ENCODE measurements at regions not wholly inside any gene's neighbourhood (a gene's known extent, or its start where the extent isn't known, plus 50 kb on each side); places are given as distances from the start of the nearest gene placed in this dataset.

DNA sequence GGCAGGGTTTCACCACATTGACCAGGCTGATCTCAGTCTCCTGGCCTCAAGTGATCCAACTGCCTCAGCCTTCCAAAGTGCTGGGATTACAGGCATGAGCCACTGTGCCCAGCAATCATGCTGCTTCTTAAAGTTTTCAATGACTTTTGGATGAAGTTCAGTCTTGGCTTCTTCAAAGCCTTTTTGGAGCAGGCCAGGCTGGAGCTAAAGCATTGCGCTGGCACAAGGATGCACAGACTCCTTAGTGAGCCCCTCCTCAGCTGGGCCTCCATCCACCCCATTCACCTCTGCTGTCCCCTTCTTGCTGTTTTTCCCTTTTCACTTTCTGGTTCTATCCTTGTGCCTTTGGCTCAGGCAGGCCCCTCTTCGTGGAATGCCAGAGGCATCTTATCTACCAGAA is 638.6 kb downstream of the TYW1 start:
- no peaks in the 10 kb centered on the region for H3K36me3 ChIP-seq (ENCODE audit: control insufficient read depth in 4 of 4, insufficient read depth in 3 of 4, low read depth in 1 of 4, low read length in 3 of 4)
- DNase-seq (ENCODE audit: low spot score): no peak
- H3K4me3 ChIP-seq (ENCODE audit: low read depth in 1 of 3, low read length in 3 of 3): no peak overlapping the region
- H3K27ac ChIP-seq (ENCODE audit: low read depth in 1 of 2, low read length in 2 of 2): no peak overlapping the region
- H3K4me1 ChIP-seq (ENCODE audit: control insufficient read depth in 4 of 4, insufficient read depth in 4 of 4, low read length in 3 of 4): no peaks in the 10 kb centered on the region
- WGBS: 95% methylated on average over 2 of the region's 2 CpGs
- H3K9ac ChIP-seq (ENCODE audit: low read depth in 1 of 2, low read length in 2 of 2): no peak overlapping the region
- no peaks in the 10 kb centered on the region for H3K9me3 ChIP-seq (ENCODE audit: control insufficient read depth in 4 of 4, low read length in 3 of 4)
- TF ChIP-seq YY1 (IDR thresholded peaks at IDR 0.05) (no peak), JUND (IDR thresholded peaks at IDR 0.05) (no peak), RAD21 (IDR thresholded peaks at IDR 0.05) (no peak), RXRA (IDR thresholded peaks at IDR 0.05) (no peak)
- TF ChIP-seq, protein P1, sequence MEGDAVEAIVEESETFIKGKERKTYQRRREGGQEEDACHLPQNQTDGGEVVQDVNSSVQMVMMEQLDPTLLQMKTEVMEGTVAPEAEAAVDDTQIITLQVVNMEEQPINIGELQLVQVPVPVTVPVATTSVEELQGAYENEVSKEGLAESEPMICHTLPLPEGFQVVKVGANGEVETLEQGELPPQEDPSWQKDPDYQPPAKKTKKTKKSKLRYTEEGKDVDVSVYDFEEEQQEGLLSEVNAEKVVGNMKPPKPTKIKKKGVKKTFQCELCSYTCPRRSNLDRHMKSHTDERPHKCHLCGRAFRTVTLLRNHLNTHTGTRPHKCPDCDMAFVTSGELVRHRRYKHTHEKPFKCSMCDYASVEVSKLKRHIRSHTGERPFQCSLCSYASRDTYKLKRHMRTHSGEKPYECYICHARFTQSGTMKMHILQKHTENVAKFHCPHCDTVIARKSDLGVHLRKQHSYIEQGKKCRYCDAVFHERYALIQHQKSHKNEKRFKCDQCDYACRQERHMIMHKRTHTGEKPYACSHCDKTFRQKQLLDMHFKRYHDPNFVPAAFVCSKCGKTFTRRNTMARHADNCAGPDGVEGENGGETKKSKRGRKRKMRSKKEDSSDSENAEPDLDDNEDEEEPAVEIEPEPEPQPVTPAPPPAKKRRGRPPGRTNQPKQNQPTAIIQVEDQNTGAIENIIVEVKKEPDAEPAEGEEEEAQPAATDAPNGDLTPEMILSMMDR (IDR thresholded peaks at IDR 0.05; ENCODE audit: low read depth, low read length, missing input control): no peak
- no peaks in the 10 kb centered on the region for H3K27me3 ChIP-seq (ENCODE audit: control insufficient read depth in 4 of 4, insufficient read depth in 4 of 4, low read length in 3 of 4)

DNA sequence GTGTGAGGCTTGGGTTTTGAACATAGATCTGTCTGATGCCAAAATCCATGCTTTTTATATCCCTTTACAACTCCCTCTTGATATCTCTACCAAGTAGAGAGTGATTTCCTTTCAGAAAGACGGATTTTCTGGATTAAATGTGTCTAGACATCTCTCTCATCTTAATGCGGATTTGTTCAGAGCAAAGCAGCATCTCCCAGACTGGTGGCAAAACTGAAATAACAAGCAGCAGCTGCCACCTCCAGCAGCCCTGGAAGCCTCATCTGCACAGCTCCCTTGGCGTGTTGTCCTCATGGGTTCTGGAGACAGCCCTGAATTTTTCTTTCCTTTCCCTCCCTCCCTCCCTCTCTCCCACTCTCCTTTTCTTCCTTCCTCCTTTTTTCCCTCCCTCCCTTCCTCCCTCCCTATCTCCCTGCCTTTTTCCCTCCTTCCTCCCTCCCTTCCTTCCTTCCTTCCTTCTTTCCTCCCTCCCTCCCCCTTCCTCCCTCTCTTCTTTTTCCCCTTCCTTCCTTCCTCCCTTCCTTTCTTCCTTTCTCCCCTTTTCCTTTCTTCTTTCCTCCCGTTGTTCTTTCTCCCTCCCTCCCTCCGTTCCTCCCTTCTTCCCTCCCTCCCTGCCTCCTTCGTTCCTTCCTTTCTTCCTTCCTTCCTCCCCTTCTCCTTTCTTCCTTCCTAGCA is 639.9 kb downstream of the TYW1 start:
- Histone ChIP-seq H3K9ac (ENCODE audit: low read depth in 1 of 2, low read length in 2 of 2) (no peak overlapping the region), H3K27ac (ENCODE audit: low read depth in 1 of 2, low read length in 2 of 2) (no peak overlapping the region), H3K4me1 (ENCODE audit: control insufficient read depth in 4 of 4, insufficient read depth in 4 of 4, low read length in 3 of 4) (no peaks in the 10 kb centered on the region), H3K36me3 (ENCODE audit: control insufficient read depth in 4 of 4, insufficient read depth in 3 of 4, low read depth in 1 of 4, low read length in 3 of 4) (no peaks in the 10 kb centered on the region), H3K9me3 (ENCODE audit: control insufficient read depth in 4 of 4, low read length in 3 of 4) (no peaks in the 10 kb centered on the region), H3K4me3 (ENCODE audit: low read depth in 1 of 3, low read length in 3 of 3) (no peak overlapping the region), H3K27me3 (ENCODE audit: control insufficient read depth in 4 of 4, insufficient read depth in 4 of 4, low read length in 3 of 4) (no peaks in the 10 kb centered on the region)
- no peak for TF ChIP-seq RXRA (IDR thresholded peaks at IDR 0.05)
- TF ChIP-seq JUND (IDR thresholded peaks at IDR 0.05): no peak
- TF ChIP-seq, protein P2, sequence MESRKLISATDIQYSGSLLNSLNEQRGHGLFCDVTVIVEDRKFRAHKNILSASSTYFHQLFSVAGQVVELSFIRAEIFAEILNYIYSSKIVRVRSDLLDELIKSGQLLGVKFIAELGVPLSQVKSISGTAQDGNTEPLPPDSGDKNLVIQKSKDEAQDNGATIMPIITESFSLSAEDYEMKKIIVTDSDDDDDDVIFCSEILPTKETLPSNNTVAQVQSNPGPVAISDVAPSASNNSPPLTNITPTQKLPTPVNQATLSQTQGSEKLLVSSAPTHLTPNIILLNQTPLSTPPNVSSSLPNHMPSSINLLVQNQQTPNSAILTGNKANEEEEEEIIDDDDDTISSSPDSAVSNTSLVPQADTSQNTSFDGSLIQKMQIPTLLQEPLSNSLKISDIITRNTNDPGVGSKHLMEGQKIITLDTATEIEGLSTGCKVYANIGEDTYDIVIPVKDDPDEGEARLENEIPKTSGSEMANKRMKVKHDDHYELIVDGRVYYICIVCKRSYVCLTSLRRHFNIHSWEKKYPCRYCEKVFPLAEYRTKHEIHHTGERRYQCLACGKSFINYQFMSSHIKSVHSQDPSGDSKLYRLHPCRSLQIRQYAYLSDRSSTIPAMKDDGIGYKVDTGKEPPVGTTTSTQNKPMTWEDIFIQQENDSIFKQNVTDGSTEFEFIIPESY (IDR thresholded peaks at IDR 0.05): no peak
- TF ChIP-seq YY1 (IDR thresholded peaks at IDR 0.05): no peak
- TF ChIP-seq GABPA (IDR thresholded peaks at IDR 0.05 in 1 of 2, conservative IDR thresholded peaks at IDR 0.05 in 1 of 2): no peak
- TF ChIP-seq TAF1 (conservative IDR thresholded peaks at IDR 0.05): no peak
- TF ChIP-seq, protein P3, sequence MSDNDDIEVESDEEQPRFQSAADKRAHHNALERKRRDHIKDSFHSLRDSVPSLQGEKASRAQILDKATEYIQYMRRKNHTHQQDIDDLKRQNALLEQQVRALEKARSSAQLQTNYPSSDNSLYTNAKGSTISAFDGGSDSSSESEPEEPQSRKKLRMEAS (IDR thresholded peaks at IDR 0.05): no peak
- TF ChIP-seq FOXA2 (IDR thresholded peaks at IDR 0.05): no peak
- TF ChIP-seq HNF4G (IDR thresholded peaks at IDR 0.05): no peak
- no peak for TF ChIP-seq EGR1 (IDR thresholded peaks at IDR 0.05; ENCODE audit: low read depth in 2 of 2)
- no peak for TF ChIP-seq SP1 (IDR thresholded peaks at IDR 0.05)
- no peak for TF ChIP-seq NR2F2 (IDR thresholded peaks at IDR 0.05)
- TF ChIP-seq, protein P4, sequence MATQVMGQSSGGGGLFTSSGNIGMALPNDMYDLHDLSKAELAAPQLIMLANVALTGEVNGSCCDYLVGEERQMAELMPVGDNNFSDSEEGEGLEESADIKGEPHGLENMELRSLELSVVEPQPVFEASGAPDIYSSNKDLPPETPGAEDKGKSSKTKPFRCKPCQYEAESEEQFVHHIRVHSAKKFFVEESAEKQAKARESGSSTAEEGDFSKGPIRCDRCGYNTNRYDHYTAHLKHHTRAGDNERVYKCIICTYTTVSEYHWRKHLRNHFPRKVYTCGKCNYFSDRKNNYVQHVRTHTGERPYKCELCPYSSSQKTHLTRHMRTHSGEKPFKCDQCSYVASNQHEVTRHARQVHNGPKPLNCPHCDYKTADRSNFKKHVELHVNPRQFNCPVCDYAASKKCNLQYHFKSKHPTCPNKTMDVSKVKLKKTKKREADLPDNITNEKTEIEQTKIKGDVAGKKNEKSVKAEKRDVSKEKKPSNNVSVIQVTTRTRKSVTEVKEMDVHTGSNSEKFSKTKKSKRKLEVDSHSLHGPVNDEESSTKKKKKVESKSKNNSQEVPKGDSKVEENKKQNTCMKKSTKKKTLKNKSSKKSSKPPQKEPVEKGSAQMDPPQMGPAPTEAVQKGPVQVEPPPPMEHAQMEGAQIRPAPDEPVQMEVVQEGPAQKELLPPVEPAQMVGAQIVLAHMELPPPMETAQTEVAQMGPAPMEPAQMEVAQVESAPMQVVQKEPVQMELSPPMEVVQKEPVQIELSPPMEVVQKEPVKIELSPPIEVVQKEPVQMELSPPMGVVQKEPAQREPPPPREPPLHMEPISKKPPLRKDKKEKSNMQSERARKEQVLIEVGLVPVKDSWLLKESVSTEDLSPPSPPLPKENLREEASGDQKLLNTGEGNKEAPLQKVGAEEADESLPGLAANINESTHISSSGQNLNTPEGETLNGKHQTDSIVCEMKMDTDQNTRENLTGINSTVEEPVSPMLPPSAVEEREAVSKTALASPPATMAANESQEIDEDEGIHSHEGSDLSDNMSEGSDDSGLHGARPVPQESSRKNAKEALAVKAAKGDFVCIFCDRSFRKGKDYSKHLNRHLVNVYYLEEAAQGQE (IDR thresholded peaks at IDR 0.05): no peak
- TF ChIP-seq, protein P5, sequence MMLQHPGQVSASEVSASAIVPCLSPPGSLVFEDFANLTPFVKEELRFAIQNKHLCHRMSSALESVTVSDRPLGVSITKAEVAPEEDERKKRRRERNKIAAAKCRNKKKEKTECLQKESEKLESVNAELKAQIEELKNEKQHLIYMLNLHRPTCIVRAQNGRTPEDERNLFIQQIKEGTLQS (IDR thresholded peaks at IDR 0.05): no peak
- TF ChIP-seq FOXA1 (IDR thresholded peaks at IDR 0.05): no peak
- no peak for DNase-seq (ENCODE audit: low spot score)
- 75% methylated on average over 6 of the region's 6 CpGs for WGBS
